GM12892 (cell line): ENCODE measurements at regions not wholly inside any gene's neighbourhood (a gene's known extent, or its start where the extent isn't known, plus 50 kb on each side); places are given as distances from the start of the nearest gene placed in this dataset.

ENCODE experiments used
- POLR2A ChIP-seq: IDR thresholded peaks from 2 replicates; pipeline ENCODE4 v1.6.1; 2011; ENCODE audit warnings: low read depth, low read length, control low read depth
- POLR2AphosphoS5 ChIP-seq: IDR thresholded peaks from 2 replicates; pipeline ENCODE4 v1.6.1; 2011; ENCODE audit warnings: low read depth, low read length, control low read depth
- TAF1 ChIP-seq: IDR thresholded peaks from 2 replicates; pipeline ENCODE4 v1.6.1; 2011; ENCODE audit warnings: low read depth, mild to moderate bottlenecking, control low read depth, low read length, borderline replicate concordance

DNA sequence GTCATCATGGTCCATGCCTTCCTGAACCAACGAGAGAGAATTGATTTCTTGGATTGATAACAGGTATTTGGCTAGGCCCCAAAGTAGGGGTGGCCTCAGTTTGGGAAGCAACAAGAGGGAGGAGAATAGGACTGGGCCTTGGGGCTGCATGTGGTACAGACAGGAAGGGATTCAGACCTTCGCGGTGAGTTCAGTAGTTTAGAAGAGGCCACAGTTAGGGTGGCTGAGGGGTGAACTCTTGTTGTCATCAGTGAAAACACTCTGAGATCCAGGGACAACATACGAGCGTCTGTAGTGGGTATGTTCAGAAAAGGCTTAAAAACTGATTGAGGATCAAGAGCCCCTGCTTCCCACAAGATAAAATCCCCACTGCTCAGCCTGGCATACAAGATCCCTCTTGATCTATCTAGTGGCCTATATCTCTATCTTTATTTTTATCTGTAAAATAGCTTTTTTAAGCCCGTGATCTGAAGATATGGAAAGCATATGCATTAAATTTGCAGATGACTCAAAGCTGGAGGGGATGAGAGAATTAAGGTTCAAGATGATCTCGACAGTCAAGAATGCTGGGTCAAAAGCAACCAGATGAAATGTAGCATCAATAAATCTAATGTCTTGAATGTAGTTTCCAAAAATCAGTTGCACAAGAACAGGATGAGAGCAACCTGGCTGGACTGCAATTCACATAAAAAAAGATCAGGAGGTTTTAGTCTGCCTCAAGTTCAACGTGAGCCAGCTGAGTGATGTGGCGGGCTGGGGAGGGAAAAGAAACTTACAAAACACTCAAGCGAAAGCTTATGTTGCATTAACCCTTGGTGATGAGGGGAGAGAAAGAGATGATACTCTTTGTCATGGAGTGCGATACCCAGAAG lies 221.1 kb upstream of the TLE3 start:
- TF ChIP-seq POLR2AphosphoS5 = no peak
- no peak for TF ChIP-seq POLR2A
- TF ChIP-seq TAF1 = no peak
